ENCODE measurements at regions not wholly inside any gene's neighbourhood (a gene's known extent, or its start where the extent isn't known, plus 50 kb on each side); places are given as distances from the start of the nearest gene placed in this dataset.

- H3K27ac ChIP-seq, result no peak overlapping the region
- POLR2A ChIA-PET (ENCODE audit: low non-redundant PET), result no interaction called here
- CTCF ChIA-PET, result interaction anchor here (0.6 kb wide), 1 partner anchor 176 kb away, joined by 3 read pairs; no protein-coding TSS in a partner anchor
These were observed 133.0 kb upstream of the THBS1 start for GRCh38 chr15:39447881-39448280.

DNA sequence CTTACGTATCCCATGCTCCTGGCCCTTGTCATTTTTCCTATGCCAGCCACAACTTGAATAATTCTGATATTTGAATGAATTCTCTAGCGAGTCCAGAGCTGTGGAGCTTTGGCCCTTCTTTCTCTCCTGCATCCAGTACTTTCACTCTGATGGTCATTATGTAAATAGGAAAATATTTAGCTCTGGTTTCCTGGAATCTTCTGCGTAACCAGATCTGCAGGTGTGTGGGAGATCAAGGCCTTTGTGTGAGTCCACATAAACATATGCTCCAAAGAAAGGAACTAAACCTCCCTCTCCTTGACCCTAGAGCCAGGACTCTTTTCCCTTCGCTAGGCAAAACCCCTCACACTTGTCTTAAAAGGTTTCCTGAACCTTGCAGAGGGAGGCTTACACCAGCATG, 132.5 kb upstream of the THBS1 start:
- no peak for DNase-seq (ENCODE audit: low spot score)
- CTCF ChIA-PET, result interaction anchor here (0.8 to 1.8 kb wide), 2 partner anchors 132 to 457 kb away, joined by 4 to 7 read pairs; no protein-coding TSS in a partner anchor
- no peak overlapping the region for H3K27ac ChIP-seq
- POLR2A ChIA-PET (ENCODE audit: low non-redundant PET), result no interaction called here
- TF ChIP-seq, protein P1, sequence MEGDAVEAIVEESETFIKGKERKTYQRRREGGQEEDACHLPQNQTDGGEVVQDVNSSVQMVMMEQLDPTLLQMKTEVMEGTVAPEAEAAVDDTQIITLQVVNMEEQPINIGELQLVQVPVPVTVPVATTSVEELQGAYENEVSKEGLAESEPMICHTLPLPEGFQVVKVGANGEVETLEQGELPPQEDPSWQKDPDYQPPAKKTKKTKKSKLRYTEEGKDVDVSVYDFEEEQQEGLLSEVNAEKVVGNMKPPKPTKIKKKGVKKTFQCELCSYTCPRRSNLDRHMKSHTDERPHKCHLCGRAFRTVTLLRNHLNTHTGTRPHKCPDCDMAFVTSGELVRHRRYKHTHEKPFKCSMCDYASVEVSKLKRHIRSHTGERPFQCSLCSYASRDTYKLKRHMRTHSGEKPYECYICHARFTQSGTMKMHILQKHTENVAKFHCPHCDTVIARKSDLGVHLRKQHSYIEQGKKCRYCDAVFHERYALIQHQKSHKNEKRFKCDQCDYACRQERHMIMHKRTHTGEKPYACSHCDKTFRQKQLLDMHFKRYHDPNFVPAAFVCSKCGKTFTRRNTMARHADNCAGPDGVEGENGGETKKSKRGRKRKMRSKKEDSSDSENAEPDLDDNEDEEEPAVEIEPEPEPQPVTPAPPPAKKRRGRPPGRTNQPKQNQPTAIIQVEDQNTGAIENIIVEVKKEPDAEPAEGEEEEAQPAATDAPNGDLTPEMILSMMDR (conservative IDR thresholded peaks at IDR 0.05; ENCODE audit: low read depth), result no peak

More at GRCh38 chr15:39447881-39448280, 133.0 kb upstream of the THBS1 start:
- no peak for DNase-seq (ENCODE audit: low spot score)
- TF ChIP-seq, protein P1 (conservative IDR thresholded peaks at IDR 0.05; ENCODE audit: low read depth), result no peak

- no peak for DNase-seq (ENCODE audit: low spot score)
- ChIA-PET CTCF (interaction anchor here (0.7 kb wide), 1 partner anchor 83 kb away, joined by 3 read pairs; no protein-coding TSS in a partner anchor), POLR2A (ENCODE audit: low non-redundant PET) (no interaction called here)
- TF ChIP-seq, protein P1 (conservative IDR thresholded peaks at IDR 0.05; ENCODE audit: low read depth), result no peak
- no peak overlapping the region for H3K27ac ChIP-seq
These were observed 129.7 kb upstream of the THBS1 start for GRCh38 chr15:39451121-39451688.

- POLR2A ChIA-PET (ENCODE audit: low non-redundant PET), result no interaction called here
- TF ChIP-seq, protein P1 (conservative IDR thresholded peaks at IDR 0.05; ENCODE audit: low read depth), result no peak
- CTCF ChIA-PET, result no interaction called here
- no peak overlapping the region for H3K27ac ChIP-seq
- no peak for DNase-seq (ENCODE audit: low spot score)
These were observed 129.0 kb upstream of the THBS1 start for GRCh38 chr15:39451871-39452270.

GRCh38 chr15:39453620-39454019, 127.3 kb upstream of the THBS1 start:
- H3K27ac ChIP-seq, result no peak overlapping the region
- TF ChIP-seq, protein P1 (conservative IDR thresholded peaks at IDR 0.05; ENCODE audit: low read depth), result no peak
- DNase-seq (ENCODE audit: low spot score), result no peak
- ChIA-PET POLR2A (ENCODE audit: low non-redundant PET) (no interaction called here), CTCF (no interaction called here)

- TF ChIP-seq, protein P1 (conservative IDR thresholded peaks at IDR 0.05; ENCODE audit: low read depth), result no peak
- DNase-seq (ENCODE audit: low spot score), result no peak
- ChIA-PET POLR2A (ENCODE audit: low non-redundant PET) (no interaction called here), CTCF (no interaction called here)
- H3K27ac ChIP-seq, result no peak overlapping the region
These were observed 126.5 kb upstream of the THBS1 start for GRCh38 chr15:39454189-39454986.

Data from RWPE1 (cell line).